HEK293 (cell line): ENCODE measurements at regions not wholly inside any gene's neighbourhood (a gene's known extent, or its start where the extent isn't known, plus 50 kb on each side); places are given as distances from the start of the nearest gene placed in this dataset.

Experiments
- CTCF ChIA-PET: fragments of 350-600 bp; formaldehyde crosslinking; extraction: SDS; loops from one replicate; lab custom pipeline; 2021; ENCODE audit warnings: antibody characterized with exemption; lab: Yijun Ruan, JAX
- POLR2A ChIA-PET: fragments of 300-600 bp; formaldehyde crosslinking; extraction: SDS; loops from one replicate; lab custom pipeline; 2020; ENCODE audit warnings: antibody characterized with exemption, inconsistent platforms; lab: Yijun Ruan, JAX
- H3K27ac ChIP-seq: fragments of 200-500 bp; sonication (Bioruptor generic); 2 replicates; pipeline ENCODE4 v1.5.1; 2014; ENCODE audit warnings: low read depth, low read length, control low read depth, inconsistent platforms; ENCODE audit errors: extremely low read depth
- H3K36me3 ChIP-seq, 2 experiments: fragments of 200-500 bp in 1 of 2; sonication (Bioruptor generic) in 1 of 2; 1 replicate in 1 of 2; 2 replicates in 1 of 2; pipeline ENCODE4 v1.5.1; 2014 to 2017; ENCODE audit warnings: inconsistent platforms in 2 of 2, low read length in 2 of 2; ENCODE audit not compliant: control insufficient read depth in 2 of 2, insufficient read depth in 1 of 2
- H3K4me1 ChIP-seq: fragments of 200-500 bp; sonication (Bioruptor generic); 2 replicates; pipeline ENCODE4 v1.5.1; 2014; ENCODE audit warnings: mild to moderate bottlenecking, low read length, inconsistent platforms; ENCODE audit not compliant: control insufficient read depth, insufficient read depth
- H3K4me3 ChIP-seq: 2 replicates; pipeline ENCODE4 v1.5.1; 2011; ENCODE audit warnings: low read depth, mild to moderate bottlenecking, control low read depth, low read length, moderate library complexity
- H3K9me3 ChIP-seq: fragments of 200-500 bp; sonication (Bioruptor generic); 2 replicates; pipeline ENCODE4 v1.5.1; 2014; ENCODE audit warnings: low read depth, low read length, inconsistent platforms; ENCODE audit not compliant: control insufficient read depth, insufficient read depth
- HOXC10 ChIP-seq: sonication (generic); formaldehyde crosslinking; IDR thresholded peaks from 2 replicates; pipeline ENCODE4 v1.8.1; 2023; ENCODE audit warnings: mild to moderate bottlenecking, missing genetic modification reagents
- MZF1 ChIP-seq: fragments of 450-650 bp; formaldehyde crosslinking; IDR thresholded peaks from 2 replicates; pipeline ENCODE4 v1.5.1; 2017; ENCODE audit warnings: missing biosample characterization, missing genetic modification characterization, borderline replicate concordance
- SCRT1 ChIP-seq: fragments of 450-650 bp; formaldehyde crosslinking; IDR thresholded peaks from 2 replicates; pipeline ENCODE4 v1.5.1; 2016; ENCODE audit warnings: missing biosample characterization, missing genetic modification characterization, borderline replicate concordance
- SP2 ChIP-seq: fragments of 450-650 bp; formaldehyde crosslinking; IDR thresholded peaks from 2 replicates; pipeline ENCODE4 v1.5.1; 2016; ENCODE audit warnings: missing biosample characterization, missing genetic modification characterization
- ZFP69B ChIP-seq: fragments of 450-650 bp; formaldehyde crosslinking; IDR thresholded peaks from 2 replicates; pipeline ENCODE4 v1.5.1; 2016; ENCODE audit warnings: missing biosample characterization, missing genetic modification characterization
- ZNF174 ChIP-seq: fragments of 450-650 bp; formaldehyde crosslinking; IDR thresholded peaks from 2 replicates; pipeline ENCODE4 v1.5.0; 2017; ENCODE audit warnings: missing biosample characterization, mild to moderate bottlenecking, missing genetic modification characterization
- ZNF354C ChIP-seq: fragments of 450-650 bp; formaldehyde crosslinking; IDR thresholded peaks from 2 replicates; pipeline ENCODE4 v1.5.1; 2016; ENCODE audit warnings: missing biosample characterization, missing genetic modification characterization, low read depth, borderline replicate concordance
- ZNF37A ChIP-seq: fragments of 450-650 bp; IDR thresholded peaks from 2 replicates; pipeline ENCODE4 v1.5.1; 2018; ENCODE audit warnings: missing biosample characterization, missing genetic modification characterization
- ZNF391 ChIP-seq: fragments of 450-650 bp; formaldehyde crosslinking; IDR thresholded peaks from 2 replicates; pipeline ENCODE4 v1.5.1; 2016; ENCODE audit warnings: low read depth, missing biosample characterization, missing genetic modification characterization, borderline replicate concordance
- ZNF610 ChIP-seq: fragments of 450-650 bp; formaldehyde crosslinking; IDR thresholded peaks from 2 replicates; pipeline ENCODE4 v1.5.1; 2016; ENCODE audit warnings: missing biosample characterization, missing genetic modification characterization, borderline replicate concordance
- ZNF660 ChIP-seq: fragments of 450-650 bp; IDR thresholded peaks from 2 replicates; pipeline ENCODE4 v1.5.1; 2018; ENCODE audit warnings: missing biosample characterization, mild to moderate bottlenecking, missing genetic modification characterization
- ZNF664 ChIP-seq: fragments of 450-650 bp; formaldehyde crosslinking; IDR thresholded peaks from 2 replicates; pipeline ENCODE4 v1.5.1; 2016; ENCODE audit warnings: missing biosample characterization, missing genetic modification characterization
- ZNF777 ChIP-seq: fragments of 450-650 bp; formaldehyde crosslinking; IDR thresholded peaks from 2 replicates; pipeline ENCODE4 v1.5.1; 2017; ENCODE audit warnings: missing biosample characterization, missing genetic modification characterization, borderline replicate concordance
- ZNF830 ChIP-seq: fragments of 450-650 bp; IDR thresholded peaks from 2 replicates; pipeline ENCODE4 v1.5.0; 2018; ENCODE audit warnings: missing biosample characterization, missing genetic modification characterization, low read depth, mild to moderate bottlenecking, moderate library complexity
- ZSCAN16 ChIP-seq: fragments of 450-650 bp; formaldehyde crosslinking; IDR thresholded peaks from 2 replicates; pipeline ENCODE4 v1.5.1; 2016; ENCODE audit warnings: missing biosample characterization, missing genetic modification characterization
- ZSCAN30 ChIP-seq: fragments of 450-650 bp; IDR thresholded peaks from 2 replicates; pipeline ENCODE4 v1.5.1; 2018; ENCODE audit warnings: missing biosample characterization, mild to moderate bottlenecking, missing genetic modification characterization, moderate library complexity
- TF ChIP-seq, protein P1 (sequence below): fragments of 450-650 bp; formaldehyde crosslinking; IDR thresholded peaks from 2 replicates; pipeline ENCODE4 v1.5.0; 2017; ENCODE audit warnings: missing biosample characterization, missing genetic modification characterization, borderline replicate concordance
- TF ChIP-seq, protein P2 (sequence below): IDR thresholded peaks from 2 replicates; pipeline ENCODE4 v1.6.1; 2011; ENCODE audit warnings: mild to moderate bottlenecking, low read depth, low read length, borderline replicate concordance
- TF ChIP-seq, protein P3 (sequence below): fragments of 450-650 bp; formaldehyde crosslinking; IDR thresholded peaks from 2 replicates; pipeline ENCODE4 v1.5.1; 2016; ENCODE audit warnings: missing biosample characterization, missing genetic modification characterization
- TF ChIP-seq, protein P4 (sequence below): fragments of 450-650 bp; formaldehyde crosslinking; IDR thresholded peaks from 2 replicates; pipeline ENCODE4 v1.5.1; 2016; ENCODE audit warnings: missing biosample characterization, missing genetic modification characterization
- TF ChIP-seq, protein P5 (sequence below): fragments of 450-650 bp; formaldehyde crosslinking; IDR thresholded peaks from 2 replicates; pipeline ENCODE4 v1.5.1; 2017; ENCODE audit warnings: missing biosample characterization, mild to moderate bottlenecking, missing genetic modification characterization, moderate library complexity

DNA sequence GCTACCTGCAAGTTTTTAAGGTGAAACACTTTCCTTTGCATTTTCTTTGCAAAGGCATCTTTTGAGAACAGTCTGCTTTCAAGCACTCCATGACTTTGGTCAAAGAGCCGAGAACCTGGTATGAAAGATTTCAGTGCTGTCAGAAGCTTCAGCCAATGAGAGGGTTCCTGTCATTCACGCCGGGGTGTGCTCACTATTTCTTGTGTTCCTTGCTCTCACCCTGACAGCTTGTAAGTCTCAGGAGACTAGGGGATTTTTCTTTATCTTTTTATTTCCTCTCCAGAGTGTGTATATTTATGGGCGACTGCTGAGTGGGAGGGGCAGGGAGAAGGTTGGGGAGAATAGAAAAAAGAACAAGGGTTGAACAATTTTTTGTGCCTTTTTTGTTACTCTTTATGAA lies 334.0 kb downstream of the PSAT1 start:
- no peak for TF ChIP-seq ZNF610
- no peak for TF ChIP-seq ZNF830 (tag by site-specific recombination)
- TF ChIP-seq ZNF777 (tag by site-specific recombination): no peak
- TF ChIP-seq SCRT1 (tag by site-specific recombination): no peak
- TF ChIP-seq ZSCAN16 (tag by site-specific recombination): no peak
- no peak for TF ChIP-seq ZFP69B (tag by site-specific recombination)
- Histone ChIP-seq H3K27ac (no peak overlapping the region), H3K4me3 (no peak overlapping the region), H3K4me1 (peaks cover 12% of the 10 kb centered on the region), H3K36me3 (no peaks in the 10 kb centered on the region), H3K9me3 (no peaks in the 10 kb centered on the region)
- ChIA-PET POLR2A (no interaction called here), CTCF (interaction anchor here (0.6 kb wide), 1 partner anchor 1381 kb away, joined by 5 read pairs; no protein-coding TSS in a partner anchor)

DNA sequence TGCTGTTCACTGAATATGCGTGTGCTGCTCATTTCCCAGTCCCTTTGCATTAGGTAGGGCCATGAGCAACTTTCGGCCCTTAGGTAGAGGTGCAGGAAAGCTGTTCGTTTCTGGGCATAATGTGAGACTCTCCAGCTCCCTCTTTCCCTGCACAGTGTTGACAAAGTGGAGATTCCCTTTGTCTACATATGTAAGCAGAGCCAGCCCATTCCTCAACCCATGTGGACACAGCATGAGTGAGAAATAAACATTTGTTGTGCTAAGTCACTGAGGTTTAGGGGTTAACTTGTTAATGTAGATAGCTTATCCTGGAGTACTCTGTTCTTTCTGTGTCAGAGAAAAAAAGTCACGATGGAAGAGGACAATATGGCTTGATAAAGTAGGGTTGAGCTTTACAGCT lies 343.8 kb downstream of the PSAT1 start:
- no peaks in the 10 kb centered on the region for H3K9me3 ChIP-seq
- no peaks in the 10 kb centered on the region for H3K36me3 ChIP-seq
- no peak overlapping the region for H3K4me3 ChIP-seq
- no peaks in the 10 kb centered on the region for H3K4me1 ChIP-seq
- ChIA-PET CTCF (no interaction called here), POLR2A (no interaction called here)
- no peak overlapping the region for H3K27ac ChIP-seq
- TF ChIP-seq, protein P1, sequence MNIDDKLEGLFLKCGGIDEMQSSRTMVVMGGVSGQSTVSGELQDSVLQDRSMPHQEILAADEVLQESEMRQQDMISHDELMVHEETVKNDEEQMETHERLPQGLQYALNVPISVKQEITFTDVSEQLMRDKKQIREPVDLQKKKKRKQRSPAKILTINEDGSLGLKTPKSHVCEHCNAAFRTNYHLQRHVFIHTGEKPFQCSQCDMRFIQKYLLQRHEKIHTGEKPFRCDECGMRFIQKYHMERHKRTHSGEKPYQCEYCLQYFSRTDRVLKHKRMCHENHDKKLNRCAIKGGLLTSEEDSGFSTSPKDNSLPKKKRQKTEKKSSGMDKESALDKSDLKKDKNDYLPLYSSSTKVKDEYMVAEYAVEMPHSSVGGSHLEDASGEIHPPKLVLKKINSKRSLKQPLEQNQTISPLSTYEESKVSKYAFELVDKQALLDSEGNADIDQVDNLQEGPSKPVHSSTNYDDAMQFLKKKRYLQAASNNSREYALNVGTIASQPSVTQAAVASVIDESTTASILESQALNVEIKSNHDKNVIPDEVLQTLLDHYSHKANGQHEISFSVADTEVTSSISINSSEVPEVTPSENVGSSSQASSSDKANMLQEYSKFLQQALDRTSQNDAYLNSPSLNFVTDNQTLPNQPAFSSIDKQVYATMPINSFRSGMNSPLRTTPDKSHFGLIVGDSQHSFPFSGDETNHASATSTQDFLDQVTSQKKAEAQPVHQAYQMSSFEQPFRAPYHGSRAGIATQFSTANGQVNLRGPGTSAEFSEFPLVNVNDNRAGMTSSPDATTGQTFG (tag by site-specific recombination): no peak
- TF ChIP-seq ZNF354C (tag by site-specific recombination) (no peak), ZNF660 (tag by site-specific recombination) (no peak), ZNF391 (tag by site-specific recombination) (no peak), ZNF37A (tag by site-specific recombination) (no peak), ZNF664 (tag by site-specific recombination) (no peak), ZSCAN30 (tag by site-specific recombination) (no peak), ZNF174 (tag by site-specific recombination) (no peak), SP2 (tag by site-specific recombination) (no peak), ZNF777 (tag by site-specific recombination) (no peak), HOXC10 (CRISPR knock-in tag) (no peak), MZF1 (tag by site-specific recombination) (no peak)
- TF ChIP-seq, protein P2, sequence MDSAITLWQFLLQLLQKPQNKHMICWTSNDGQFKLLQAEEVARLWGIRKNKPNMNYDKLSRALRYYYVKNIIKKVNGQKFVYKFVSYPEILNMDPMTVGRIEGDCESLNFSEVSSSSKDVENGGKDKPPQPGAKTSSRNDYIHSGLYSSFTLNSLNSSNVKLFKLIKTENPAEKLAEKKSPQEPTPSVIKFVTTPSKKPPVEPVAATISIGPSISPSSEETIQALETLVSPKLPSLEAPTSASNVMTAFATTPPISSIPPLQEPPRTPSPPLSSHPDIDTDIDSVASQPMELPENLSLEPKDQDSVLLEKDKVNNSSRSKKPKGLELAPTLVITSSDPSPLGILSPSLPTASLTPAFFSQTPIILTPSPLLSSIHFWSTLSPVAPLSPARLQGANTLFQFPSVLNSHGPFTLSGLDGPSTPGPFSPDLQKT: no peak
- TF ChIP-seq, protein P3, sequence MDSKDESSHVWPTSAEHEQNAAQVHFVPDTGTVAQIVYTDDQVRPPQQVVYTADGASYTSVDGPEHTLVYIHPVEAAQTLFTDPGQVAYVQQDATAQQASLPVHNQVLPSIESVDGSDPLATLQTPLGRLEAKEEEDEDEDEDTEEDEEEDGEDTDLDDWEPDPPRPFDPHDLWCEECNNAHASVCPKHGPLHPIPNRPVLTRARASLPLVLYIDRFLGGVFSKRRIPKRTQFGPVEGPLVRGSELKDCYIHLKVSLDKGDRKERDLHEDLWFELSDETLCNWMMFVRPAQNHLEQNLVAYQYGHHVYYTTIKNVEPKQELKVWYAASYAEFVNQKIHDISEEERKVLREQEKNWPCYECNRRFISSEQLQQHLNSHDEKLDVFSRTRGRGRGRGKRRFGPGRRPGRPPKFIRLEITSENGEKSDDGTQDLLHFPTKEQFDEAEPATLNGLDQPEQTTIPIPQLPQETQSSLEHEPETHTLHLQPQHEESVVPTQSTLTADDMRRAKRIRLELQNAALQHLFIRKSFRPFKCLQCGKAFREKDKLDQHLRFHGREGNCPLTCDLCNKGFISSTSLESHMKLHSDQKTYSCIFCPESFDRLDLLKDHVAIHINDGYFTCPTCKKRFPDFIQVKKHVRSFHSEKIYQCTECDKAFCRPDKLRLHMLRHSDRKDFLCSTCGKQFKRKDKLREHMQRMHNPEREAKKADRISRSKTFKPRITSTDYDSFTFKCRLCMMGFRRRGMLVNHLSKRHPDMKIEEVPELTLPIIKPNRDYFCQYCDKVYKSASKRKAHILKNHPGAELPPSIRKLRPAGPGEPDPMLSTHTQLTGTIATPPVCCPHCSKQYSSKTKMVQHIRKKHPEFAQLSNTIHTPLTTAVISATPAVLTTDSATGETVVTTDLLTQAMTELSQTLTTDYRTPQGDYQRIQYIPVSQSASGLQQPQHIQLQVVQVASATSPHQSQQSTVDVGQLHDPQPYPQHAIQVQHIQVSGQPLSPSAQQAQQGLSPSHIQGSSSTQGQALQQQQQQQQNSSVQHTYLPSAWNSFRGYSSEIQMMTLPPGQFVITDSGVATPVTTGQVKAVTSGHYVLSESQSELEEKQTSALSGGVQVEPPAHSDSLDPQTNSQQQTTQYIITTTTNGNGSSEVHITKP: no peak
- TF ChIP-seq, protein P4, sequence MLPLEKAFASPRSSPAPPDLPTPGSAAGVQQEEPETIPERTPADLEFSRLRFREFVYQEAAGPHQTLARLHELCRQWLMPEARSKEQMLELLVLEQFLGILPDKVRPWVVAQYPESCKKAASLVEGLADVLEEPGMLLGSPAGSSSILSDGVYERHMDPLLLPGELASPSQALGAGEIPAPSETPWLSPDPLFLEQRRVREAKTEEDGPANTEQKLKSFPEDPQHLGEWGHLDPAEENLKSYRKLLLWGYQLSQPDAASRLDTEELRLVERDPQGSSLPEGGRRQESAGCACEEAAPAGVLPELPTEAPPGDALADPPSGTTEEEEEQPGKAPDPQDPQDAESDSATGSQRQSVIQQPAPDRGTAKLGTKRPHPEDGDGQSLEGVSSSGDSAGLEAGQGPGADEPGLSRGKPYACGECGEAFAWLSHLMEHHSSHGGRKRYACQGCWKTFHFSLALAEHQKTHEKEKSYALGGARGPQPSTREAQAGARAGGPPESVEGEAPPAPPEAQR: no peak
- TF ChIP-seq, protein P5, sequence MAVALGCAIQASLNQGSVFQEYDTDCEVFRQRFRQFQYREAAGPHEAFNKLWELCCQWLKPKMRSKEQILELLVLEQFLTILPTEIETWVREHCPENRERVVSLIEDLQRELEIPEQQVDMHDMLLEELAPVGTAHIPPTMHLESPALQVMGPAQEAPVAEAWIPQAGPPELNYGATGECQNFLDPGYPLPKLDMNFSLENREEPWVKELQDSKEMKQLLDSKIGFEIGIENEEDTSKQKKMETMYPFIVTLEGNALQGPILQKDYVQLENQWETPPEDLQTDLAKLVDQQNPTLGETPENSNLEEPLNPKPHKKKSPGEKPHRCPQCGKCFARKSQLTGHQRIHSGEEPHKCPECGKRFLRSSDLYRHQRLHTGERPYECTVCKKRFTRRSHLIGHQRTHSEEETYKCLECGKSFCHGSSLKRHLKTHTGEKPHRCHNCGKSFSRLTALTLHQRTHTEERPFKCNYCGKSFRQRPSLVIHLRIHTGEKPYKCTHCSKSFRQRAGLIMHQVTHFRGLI (tag by site-specific recombination): no peak
